GM12878 (cell line): ENCODE measurements at regions not wholly inside any gene's neighbourhood (a gene's known extent, or its start where the extent isn't known, plus 50 kb on each side); places are given as distances from the start of the nearest gene placed in this dataset.

ENCODE experiments used
- ATAC-seq: fragments of 200-7000 bp; cut with Tn5 transposase; 3 replicates; pipeline ENCODE4 v1.9.1; 2020; ENCODE audit warnings: mild to moderate bottlenecking, moderate library complexity
- BruUV-seq: library from RNA; stranded (reverse); fragments of 400-500 nt; replicated peaks from 2 replicates; lab custom pipeline; 2021; lab: Mats Ljungman, UMichigan
- CTCF ChIA-PET: fragments of 300-600 bp; sonication (Branson Sonifier 250); formaldehyde crosslinking; extraction: SDS; loops from one replicate; lab custom pipeline; 2021; ENCODE audit warnings: inconsistent platforms; lab: Yijun Ruan, JAX
- POLR2A ChIA-PET: fragments of 350-600 bp; formaldehyde crosslinking; extraction: SDS; loops from one replicate; lab custom pipeline; 2021; ENCODE audit warnings: inconsistent platforms; lab: Charles Lee
- RAD21 ChIA-PET: fragments of 300-600 bp; sonication (Branson Sonifier 250); formaldehyde crosslinking; loops from one replicate; lab custom pipeline; 2023; ENCODE audit warnings: antibody characterized with exemption; ENCODE audit not compliant: unreplicated experiment; lab: Charles Lee
- SMC1A ChIA-PET: fragments of 300-600 bp; sonication (Branson Sonifier 250); formaldehyde crosslinking; loops from one replicate; lab custom pipeline; 2023; ENCODE audit not compliant: unreplicated experiment, uncharacterized antibody; lab: Charles Lee
- DNase-seq: peaks from one replicate; pipeline ENCODE4 v3.0.0-alpha.2; 2011; ENCODE audit warnings: low read depth, low spot score
- FAIRE-seq: peaks from 3 replicates; lab custom pipeline; 2011; peaks lifted over from hg19 to GRCh38; lab: Jason Lieb, UNC
- H2AFZ ChIP-seq: 2 replicates; pipeline ENCODE4 v1.6.0; 2011; ENCODE audit warnings: low read depth, low read length, control low read depth; ENCODE audit not compliant: control insufficient read depth
- H3K27ac ChIP-seq: 2 replicates; pipeline ENCODE4 v1.5.1; 2011; ENCODE audit warnings: control low read depth; ENCODE audit not compliant: control insufficient read depth, insufficient read depth
- H3K27me3 ChIP-seq, 2 experiments: replicated peaks in 1 of 2; 2 replicates each; pipeline versions ENCODE4 v1.6.0 to v1.6.1; 2011; ENCODE audit warnings: low read length in 1 of 2; ENCODE audit not compliant: control insufficient read depth in 2 of 2, insufficient read depth in 2 of 2
- H3K36me3 ChIP-seq, 2 experiments: 2 replicates each; pipeline ENCODE4 v1.5.1; 2011; ENCODE audit warnings: low read length in 1 of 2; ENCODE audit not compliant: control insufficient read depth in 2 of 2, insufficient read depth in 2 of 2
- H3K4me1 ChIP-seq: 2 replicates; pipeline ENCODE4 v1.6.1; 2011; ENCODE audit warnings: mild to moderate bottlenecking, low read length, moderate library complexity, mixed read lengths; ENCODE audit not compliant: control insufficient read depth, insufficient read depth
- H3K4me2 ChIP-seq: 2 replicates; pipeline ENCODE4 v1.6.0; 2011; ENCODE audit warnings: control low read depth; ENCODE audit not compliant: control insufficient read depth, insufficient read depth
- H3K4me3 ChIP-seq: fragments of 200-600 bp; sonication (generic); 2 replicates; pipeline ENCODE4 v1.5.1; 2016
- H3K79me2 ChIP-seq: 2 replicates; pipeline ENCODE4 v1.6.0; 2011; ENCODE audit warnings: low read length; ENCODE audit not compliant: control insufficient read depth, insufficient read depth
- H3K9ac ChIP-seq: 2 replicates; pipeline ENCODE4 v1.8.0; 2011; ENCODE audit warnings: low read length, control low read depth, mixed read lengths; ENCODE audit not compliant: control insufficient read depth, insufficient read depth
- H3K9me3 ChIP-seq: replicated peaks from 3 replicates; pipeline ENCODE4 v1.5.1; 2011; ENCODE audit warnings: mild to moderate bottlenecking, low read length; ENCODE audit not compliant: control insufficient read depth, insufficient read depth
- H4K20me1 ChIP-seq: 2 replicates; pipeline ENCODE4 v1.6.0; 2011; ENCODE audit not compliant: control insufficient read depth, insufficient read depth
- CHD4 ChIP-seq: fragments of 200-600 bp; sonication (generic); IDR thresholded peaks from 2 replicates; pipeline ENCODE4 v1.6.1; 2016; ENCODE audit warnings: mild to moderate bottlenecking
- NBN ChIP-seq: fragments of 450-650 bp; IDR thresholded peaks from 2 replicates; pipeline ENCODE4 v1.6.1; 2016
- SKIL ChIP-seq: fragments of 450-650 bp; IDR thresholded peaks from 2 replicates; pipeline ENCODE4 v1.6.1; 2017; ENCODE audit warnings: mild to moderate bottlenecking, low read depth, inconsistent platforms; ENCODE audit not compliant: poor library complexity, severe bottlenecking
- SMAD1 ChIP-seq: fragments of 450-650 bp; IDR thresholded peaks from 2 replicates; pipeline ENCODE4 v1.6.1; 2018; ENCODE audit warnings: mild to moderate bottlenecking, low read depth; ENCODE audit not compliant: partially characterized antibody
- ZNF687 ChIP-seq: fragments of 450-650 bp; IDR thresholded peaks from 2 replicates; pipeline ENCODE4 v1.6.1; 2017; ENCODE audit warnings: mild to moderate bottlenecking, moderate library complexity
- WGBS: methylation state at CpG from one replicate; pipeline ENCODE4 v1.1.6; 2016; ENCODE audit warnings: low lambda C conversion rate; ENCODE audit not compliant: insufficient replicate concordance, insufficient coverage; ENCODE audit errors: missing lambda C conversion rate; 5-methylcytosine and 5-hydroxymethylcytosine counted together
- in situ Hi-C: fragments of 300-500 bp; cut with MboI; formaldehyde crosslinking; loops from 9 replicates; pipeline ENCODE4 v1.14.3; 2018; ENCODE audit warnings: mixed read lengths
- intact Hi-C: fragments of 100-400 bp; cut with micrococcal nuclease; formaldehyde crosslinking; loops from one replicate; pipeline ENCODE4 v1.14.2; 2022; ENCODE audit not compliant: unreplicated experiment

- ChIA-PET POLR2A (no interaction called here), SMC1A (no interaction called here), CTCF (no interaction called here), RAD21 (no interaction called here)
- no peak overlapping the region for H3K4me2 ChIP-seq
- no peak for TF ChIP-seq ZNF687
- TF ChIP-seq SMAD1 = no peak
- no peak for TF ChIP-seq NBN
- no peak for TF ChIP-seq SKIL
- TF ChIP-seq CHD4 = no peak
- no peaks in the 10 kb centered on the region for H3K79me2 ChIP-seq
- no peak overlapping the region for H3K27ac ChIP-seq
- H3K27me3 ChIP-seq = no peaks in the 10 kb centered on the region
- WGBS = 55% methylated on average over 6 of the region's 6 CpGs
- no peak for FAIRE-seq
- H4K20me1 ChIP-seq = no peaks in the 10 kb centered on the region
- H3K9ac ChIP-seq = no peak overlapping the region
- DNase-seq = no peak
- H3K36me3 ChIP-seq = no peaks in the 10 kb centered on the region
- no peak overlapping the region for H2AFZ ChIP-seq
- in situ Hi-C loops (no loop called here), intact Hi-C loops (loop anchor here (5.0 to 10.0 kb wide), 2 partner anchors 97 to 174 kb away; no protein-coding TSS in a partner anchor)
- H3K4me1 ChIP-seq = peaks cover 24% of the 10 kb centered on the region
- H3K4me3 ChIP-seq = no peak overlapping the region
- no peak for ATAC-seq
- H3K9me3 ChIP-seq = no peaks in the 10 kb centered on the region
- BruUV-seq = no TSS peak
Observed at GRCh38 chr20:50288128-50288623, 97.5 kb downstream of the CEBPB start.
